OCI-LY1 (cell line): ENCODE measurements at regions not wholly inside any gene's neighbourhood (a gene's known extent, or its start where the extent isn't known, plus 50 kb on each side); places are given as distances from the start of the nearest gene placed in this dataset.

Experiments
- H2AFZ ChIP-seq: fragments of 200-600 bp; sonication (generic), shearing (Covaris generic); 2 replicates; pipeline ENCODE4 v1.6.0; 2014; ENCODE audit warnings: antibody characterized with exemption, mild to moderate bottlenecking, low read length
- H3F3A ChIP-seq: fragments of 200-600 bp; sonication (generic), shearing (Covaris generic); 2 replicates; pipeline ENCODE4 v1.6.0; 2014; ENCODE audit warnings: mild to moderate bottlenecking, antibody characterized with exemption, low read length, moderate library complexity; ENCODE audit not compliant: insufficient read depth
- H3K27ac ChIP-seq: fragments of 200-600 bp; sonication (generic); 2 replicates; pipeline ENCODE4 v1.5.1; 2014; ENCODE audit warnings: low read length, mixed run types, mild to moderate bottlenecking, low read depth; ENCODE audit not compliant: poor library complexity, severe bottlenecking
- H3K27me3 ChIP-seq: fragments of 200-600 bp; sonication (generic); 2 replicates; pipeline ENCODE4 v1.6.0; 2014; ENCODE audit warnings: antibody characterized with exemption, mild to moderate bottlenecking, low read length, moderate library complexity; ENCODE audit not compliant: insufficient read depth
- H3K36me3 ChIP-seq: fragments of 200-600 bp; sonication (generic); 2 replicates; pipeline ENCODE4 v1.6.1; 2014; ENCODE audit warnings: mild to moderate bottlenecking, antibody characterized with exemption, low read length, moderate library complexity, mixed read lengths; ENCODE audit not compliant: insufficient read depth
- H3K4me1 ChIP-seq: fragments of 200-600 bp; sonication (generic); 2 replicates; pipeline ENCODE4 v1.5.1; 2014; ENCODE audit warnings: mild to moderate bottlenecking, low read length, moderate library complexity; ENCODE audit not compliant: insufficient read depth, severe bottlenecking
- H3K4me2 ChIP-seq: fragments of 200-600 bp; sonication (generic), shearing (Covaris generic); 2 replicates; pipeline ENCODE4 v1.6.1; 2014; ENCODE audit warnings: low read length
- H3K4me3 ChIP-seq: fragments of 200-600 bp; sonication (generic); 2 replicates; pipeline ENCODE4 v1.5.1; 2014; ENCODE audit warnings: low read length, low read depth, mild to moderate bottlenecking, mixed read lengths; ENCODE audit not compliant: poor library complexity, severe bottlenecking
- H3K79me2 ChIP-seq: fragments of 200-600 bp; shearing (Covaris generic); 2 replicates; pipeline ENCODE4 v1.6.1; 2016; ENCODE audit warnings: mixed run types, low read length, mixed read lengths; ENCODE audit not compliant: insufficient read depth
- H3K9ac ChIP-seq: fragments of 200-600 bp; sonication (generic), shearing (Covaris generic); 2 replicates; pipeline ENCODE4 v1.6.1; 2014; ENCODE audit warnings: mild to moderate bottlenecking, low read length, mixed read lengths
- H3K9me2 ChIP-seq: fragments of 200-600 bp; sonication (generic), shearing (Covaris generic); 2 replicates; pipeline ENCODE4 v1.6.1; 2014; ENCODE audit warnings: low read depth, mild to moderate bottlenecking, low read length, mixed read lengths
- H3K9me3 ChIP-seq: fragments of 200-600 bp; shearing (Covaris generic); 2 replicates; pipeline ENCODE4 v1.6.1; 2014; ENCODE audit warnings: low read length, mixed read lengths
- H4K20me1 ChIP-seq: fragments of 200-600 bp; sonication (generic), shearing (Covaris generic); 2 replicates; pipeline ENCODE4 v1.6.0; 2016; ENCODE audit warnings: mild to moderate bottlenecking, low read length; ENCODE audit not compliant: insufficient read depth
- CTCF ChIP-seq: fragments of 200-600 bp; sonication (generic), shearing (Covaris generic); IDR thresholded peaks from 2 replicates; pipeline ENCODE4 v1.5.1; 2017; ENCODE audit warnings: mild to moderate bottlenecking, antibody characterized with exemption, low read length, moderate library complexity, mixed read lengths
- EZH2 ChIP-seq: fragments of 200-600 bp; sonication (generic), shearing (Covaris generic); IDR thresholded peaks from 2 replicates; pipeline ENCODE4 v1.8.0; 2017; ENCODE audit warnings: borderline replicate concordance, mixed run types, mild to moderate bottlenecking, antibody characterized with exemption, low read length, moderate library complexity, mixed read lengths

- H3K9me2 ChIP-seq = no peaks in the 10 kb centered on the region
- H3K79me2 ChIP-seq = no peaks in the 10 kb centered on the region
- H3K4me1 ChIP-seq = no peaks in the 10 kb centered on the region
- H4K20me1 ChIP-seq = no peaks in the 10 kb centered on the region
- H3K4me2 ChIP-seq = no peak overlapping the region
- no peaks in the 10 kb centered on the region for H3K36me3 ChIP-seq
- no peaks in the 10 kb centered on the region for H3F3A ChIP-seq
- H3K27me3 ChIP-seq = no peaks in the 10 kb centered on the region
- TF ChIP-seq CTCF (no peak), EZH2 (no peak)
- no peak overlapping the region for H2AFZ ChIP-seq
- no peak overlapping the region for H3K4me3 ChIP-seq
- no peak overlapping the region for H3K9ac ChIP-seq
- no peaks in the 10 kb centered on the region for H3K9me3 ChIP-seq
- H3K27ac ChIP-seq = no peak overlapping the region
These were observed 200.6 kb upstream of the ZNF618 start for GRCh38 chr9:113675475-113675941.

GRCh38 chr9:113677057-113677456 lies 199.1 kb upstream of the ZNF618 start:
- Histone ChIP-seq H3K9me3 (no peaks in the 10 kb centered on the region), H2AFZ (no peak overlapping the region), H3K4me1 (no peaks in the 10 kb centered on the region), H3K27me3 (no peaks in the 10 kb centered on the region), H3K9ac (no peak overlapping the region), H4K20me1 (no peaks in the 10 kb centered on the region), H3K9me2 (no peaks in the 10 kb centered on the region), H3K27ac (no peak overlapping the region), H3K36me3 (no peaks in the 10 kb centered on the region), H3K79me2 (no peaks in the 10 kb centered on the region), H3K4me3 (no peak overlapping the region), H3K4me2 (no peak overlapping the region), H3F3A (no peaks in the 10 kb centered on the region)
- no peak for TF ChIP-seq EZH2
- TF ChIP-seq CTCF = no peak

GRCh38 chr9:113677569-113677968 lies 198.5 kb upstream of the ZNF618 start:
- TF ChIP-seq EZH2 (no peak), CTCF (no peak)
- H3K4me3 ChIP-seq = no peak overlapping the region
- H3K27ac ChIP-seq = no peak overlapping the region
- no peaks in the 10 kb centered on the region for H3K27me3 ChIP-seq
- H3F3A ChIP-seq = no peaks in the 10 kb centered on the region
- H3K9me3 ChIP-seq = no peaks in the 10 kb centered on the region
- H3K79me2 ChIP-seq = no peaks in the 10 kb centered on the region
- H3K36me3 ChIP-seq = no peaks in the 10 kb centered on the region
- H2AFZ ChIP-seq = no peak overlapping the region
- H4K20me1 ChIP-seq = no peaks in the 10 kb centered on the region
- H3K9ac ChIP-seq = no peak overlapping the region
- H3K4me1 ChIP-seq = no peaks in the 10 kb centered on the region
- no peaks in the 10 kb centered on the region for H3K9me2 ChIP-seq
- H3K4me2 ChIP-seq = no peak overlapping the region
